Progenitor cell of endocrine pancreas (in vitro differentiated cells): ENCODE measurements at regions not wholly inside any gene's neighbourhood (a gene's known extent, or its start where the extent isn't known, plus 50 kb on each side); places are given as distances from the start of the nearest gene placed in this dataset.

ENCODE experiments used
- DNase-seq: peaks from one replicate; pipeline ENCODE4 v3.0.0; 2021; ENCODE audit warnings: low spot score; ENCODE audit not compliant: unreplicated experiment
- H3K27ac Mint-ChIP-seq: 2 replicates; pipeline ENCODE4 v1.8.0; 2021; ENCODE audit warnings: mild to moderate bottlenecking, moderate library complexity, mixed read lengths
- H3K27me3 Mint-ChIP-seq: 2 replicates; pipeline ENCODE4 v1.8.0; 2021; ENCODE audit warnings: mixed read lengths
- H3K36me3 Mint-ChIP-seq: 2 replicates; pipeline ENCODE4 v1.8.0; 2022; ENCODE audit warnings: mixed read lengths; ENCODE audit not compliant: insufficient read depth
- H3K4me1 Mint-ChIP-seq: 2 replicates; pipeline ENCODE4 v1.8.0; 2021; ENCODE audit warnings: low read depth, mixed read lengths
- H3K4me3 Mint-ChIP-seq: 2 replicates; pipeline ENCODE4 v1.8.0; 2021; ENCODE audit warnings: low read depth, mild to moderate bottlenecking, moderate library complexity, mixed read lengths
- H3K9me3 Mint-ChIP-seq: 2 replicates; pipeline ENCODE4 v1.8.0; 2021; ENCODE audit warnings: low read depth, mixed read lengths
- TF ChIP-seq, protein P1 (sequence below): fragments of 200-600 bp; sonication (generic); IDR thresholded peaks from one replicate; pipeline ENCODE4 v1.5.0; 2021; ENCODE audit warnings: antibody characterized with exemption, mild to moderate bottlenecking; ENCODE audit not compliant: unreplicated experiment

DNA sequence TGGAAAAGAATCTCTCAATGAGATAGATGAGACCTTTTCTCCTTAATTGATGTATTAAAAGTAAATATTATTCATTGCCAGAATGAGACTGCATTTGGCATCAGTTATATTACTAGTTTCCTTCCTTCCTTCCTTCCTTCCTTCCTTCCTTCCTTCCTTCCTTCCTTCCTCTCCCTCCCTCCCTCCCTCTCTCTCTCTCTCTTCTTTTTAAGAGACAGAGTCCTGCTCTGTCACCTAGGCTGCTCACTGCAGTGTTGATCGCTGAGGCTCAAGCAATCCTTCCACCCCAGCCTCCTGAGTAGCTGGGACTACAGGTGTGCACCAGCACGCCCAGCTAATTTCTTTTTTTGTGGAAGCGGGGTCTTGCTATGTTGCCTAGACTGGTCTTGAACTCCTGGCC lies 50.4 kb upstream of the ARX start:
- DNase-seq: no peak
- no peak overlapping the region for H3K4me3 Mint-ChIP-seq
- peaks cover 7% of the 10 kb centered on the region for H3K9me3 Mint-ChIP-seq
- no peak overlapping the region for H3K27ac Mint-ChIP-seq
- H3K36me3 Mint-ChIP-seq: no peaks in the 10 kb centered on the region
- peaks cover 3% of the 10 kb centered on the region for H3K27me3 Mint-ChIP-seq
- TF ChIP-seq, protein P1, sequence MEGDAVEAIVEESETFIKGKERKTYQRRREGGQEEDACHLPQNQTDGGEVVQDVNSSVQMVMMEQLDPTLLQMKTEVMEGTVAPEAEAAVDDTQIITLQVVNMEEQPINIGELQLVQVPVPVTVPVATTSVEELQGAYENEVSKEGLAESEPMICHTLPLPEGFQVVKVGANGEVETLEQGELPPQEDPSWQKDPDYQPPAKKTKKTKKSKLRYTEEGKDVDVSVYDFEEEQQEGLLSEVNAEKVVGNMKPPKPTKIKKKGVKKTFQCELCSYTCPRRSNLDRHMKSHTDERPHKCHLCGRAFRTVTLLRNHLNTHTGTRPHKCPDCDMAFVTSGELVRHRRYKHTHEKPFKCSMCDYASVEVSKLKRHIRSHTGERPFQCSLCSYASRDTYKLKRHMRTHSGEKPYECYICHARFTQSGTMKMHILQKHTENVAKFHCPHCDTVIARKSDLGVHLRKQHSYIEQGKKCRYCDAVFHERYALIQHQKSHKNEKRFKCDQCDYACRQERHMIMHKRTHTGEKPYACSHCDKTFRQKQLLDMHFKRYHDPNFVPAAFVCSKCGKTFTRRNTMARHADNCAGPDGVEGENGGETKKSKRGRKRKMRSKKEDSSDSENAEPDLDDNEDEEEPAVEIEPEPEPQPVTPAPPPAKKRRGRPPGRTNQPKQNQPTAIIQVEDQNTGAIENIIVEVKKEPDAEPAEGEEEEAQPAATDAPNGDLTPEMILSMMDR: no peak
- no peaks in the 10 kb centered on the region for H3K4me1 Mint-ChIP-seq
